GM12892 (cell line): ENCODE measurements at regions not wholly inside any gene's neighbourhood (a gene's known extent, or its start where the extent isn't known, plus 50 kb on each side); places are given as distances from the start of the nearest gene placed in this dataset.
"Not testable (repeated sequence)": the region's sequence is repeated elsewhere in the genome, so short reads cannot be mapped to it uniquely, and the experiment has no call there.

Experiments used
- POLR2A ChIP-seq: IDR thresholded peaks from 2 replicates; pipeline ENCODE4 v1.6.1; 2011; ENCODE audit warnings: low read depth, low read length, control low read depth
- POLR2AphosphoS5 ChIP-seq: IDR thresholded peaks from 2 replicates; pipeline ENCODE4 v1.6.1; 2011; ENCODE audit warnings: low read depth, low read length, control low read depth
- TAF1 ChIP-seq: IDR thresholded peaks from 2 replicates; pipeline ENCODE4 v1.6.1; 2011; ENCODE audit warnings: low read depth, mild to moderate bottlenecking, control low read depth, low read length, borderline replicate concordance

GRCh38 chr4:67274671-67275070 is 270.6 kb downstream of the CENPC start:
- not testable (repeated sequence) for TF ChIP-seq POLR2A, POLR2AphosphoS5, TAF1
